NB4 (cell line): ENCODE measurements at regions not wholly inside any gene's neighbourhood (a gene's known extent, or its start where the extent isn't known, plus 50 kb on each side); places are given as distances from the start of the nearest gene placed in this dataset.

Source experiments
- DNase-seq: peaks from one replicate; pipeline ENCODE4 v3.0.0; 2010; ENCODE audit warnings: low read depth
- H3K4me3 ChIP-seq: one replicate; pipeline ENCODE4 v1.5.1; 2011; ENCODE audit warnings: mild to moderate bottlenecking, low read depth, low read length, moderate library complexity
- MYC ChIP-seq: IDR thresholded peaks from 2 replicates; pipeline ENCODE4 v1.6.1; 2011; ENCODE audit warnings: low read depth, low read length
- POLR2A ChIP-seq: IDR thresholded peaks from 2 replicates; pipeline ENCODE4 v1.6.1; 2011; ENCODE audit warnings: mild to moderate bottlenecking; ENCODE audit not compliant: insufficient read length; ENCODE audit errors: extremely low read depth
- TF ChIP-seq, protein P1 (sequence below): IDR thresholded peaks from one replicate; pipeline ENCODE4 v1.5.1; 2012; ENCODE audit warnings: low read depth, low read length
- TF ChIP-seq, protein P2 (sequence below): IDR thresholded peaks from 2 replicates; pipeline ENCODE4 v1.6.1; 2011; ENCODE audit warnings: low read depth, low read length

DNA sequence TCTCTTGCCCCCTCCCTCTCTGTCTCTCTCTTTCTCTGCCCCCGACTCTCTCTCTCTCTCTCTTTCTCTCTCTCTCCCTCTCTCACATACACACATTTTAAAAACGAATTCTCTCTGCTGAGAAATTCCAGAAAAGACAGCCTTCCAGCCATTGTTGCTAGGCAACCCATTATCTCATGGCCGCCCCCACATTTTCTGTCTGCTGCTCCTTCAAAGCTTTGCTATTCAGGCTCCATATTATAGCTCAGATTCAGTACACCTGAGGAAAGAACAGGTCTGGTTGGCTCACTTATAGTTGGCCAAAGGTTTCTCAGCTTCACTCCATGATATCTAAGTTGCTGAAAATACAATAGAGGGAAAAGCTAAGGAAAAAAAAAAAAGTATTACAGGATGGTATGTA is 174.4 kb upstream of the RADX start:
- TF ChIP-seq POLR2A (no peak), MYC (no peak)
- TF ChIP-seq, protein P1, sequence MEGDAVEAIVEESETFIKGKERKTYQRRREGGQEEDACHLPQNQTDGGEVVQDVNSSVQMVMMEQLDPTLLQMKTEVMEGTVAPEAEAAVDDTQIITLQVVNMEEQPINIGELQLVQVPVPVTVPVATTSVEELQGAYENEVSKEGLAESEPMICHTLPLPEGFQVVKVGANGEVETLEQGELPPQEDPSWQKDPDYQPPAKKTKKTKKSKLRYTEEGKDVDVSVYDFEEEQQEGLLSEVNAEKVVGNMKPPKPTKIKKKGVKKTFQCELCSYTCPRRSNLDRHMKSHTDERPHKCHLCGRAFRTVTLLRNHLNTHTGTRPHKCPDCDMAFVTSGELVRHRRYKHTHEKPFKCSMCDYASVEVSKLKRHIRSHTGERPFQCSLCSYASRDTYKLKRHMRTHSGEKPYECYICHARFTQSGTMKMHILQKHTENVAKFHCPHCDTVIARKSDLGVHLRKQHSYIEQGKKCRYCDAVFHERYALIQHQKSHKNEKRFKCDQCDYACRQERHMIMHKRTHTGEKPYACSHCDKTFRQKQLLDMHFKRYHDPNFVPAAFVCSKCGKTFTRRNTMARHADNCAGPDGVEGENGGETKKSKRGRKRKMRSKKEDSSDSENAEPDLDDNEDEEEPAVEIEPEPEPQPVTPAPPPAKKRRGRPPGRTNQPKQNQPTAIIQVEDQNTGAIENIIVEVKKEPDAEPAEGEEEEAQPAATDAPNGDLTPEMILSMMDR, result no peak
- TF ChIP-seq, protein P2, sequence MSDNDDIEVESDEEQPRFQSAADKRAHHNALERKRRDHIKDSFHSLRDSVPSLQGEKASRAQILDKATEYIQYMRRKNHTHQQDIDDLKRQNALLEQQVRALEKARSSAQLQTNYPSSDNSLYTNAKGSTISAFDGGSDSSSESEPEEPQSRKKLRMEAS, result no peak
- no peak overlapping the region for H3K4me3 ChIP-seq
- no peak for DNase-seq

DNA sequence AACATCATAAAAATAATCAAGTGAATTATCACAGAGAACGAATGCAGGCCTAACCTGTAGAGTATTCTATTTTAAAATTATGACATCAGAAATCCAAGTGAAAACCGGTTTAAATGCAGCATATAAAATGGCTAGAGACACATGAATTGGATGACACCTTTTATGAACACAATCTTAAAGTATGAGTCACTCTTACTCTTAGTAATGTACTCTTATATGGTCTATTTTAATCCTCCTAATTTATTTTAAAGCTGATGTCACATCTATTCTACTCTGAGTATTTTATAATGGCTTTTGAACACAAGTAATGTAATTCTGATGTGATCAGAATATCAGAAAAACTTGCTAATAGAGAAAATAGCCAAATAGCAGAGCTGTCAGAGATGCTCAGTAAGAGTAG is 161.4 kb upstream of the RADX start:
- no peak for DNase-seq
- TF ChIP-seq MYC (no peak), POLR2A (no peak)
- TF ChIP-seq, protein P1, result no peak
- TF ChIP-seq, protein P2, result no peak
- H3K4me3 ChIP-seq, result no peak overlapping the region

DNA sequence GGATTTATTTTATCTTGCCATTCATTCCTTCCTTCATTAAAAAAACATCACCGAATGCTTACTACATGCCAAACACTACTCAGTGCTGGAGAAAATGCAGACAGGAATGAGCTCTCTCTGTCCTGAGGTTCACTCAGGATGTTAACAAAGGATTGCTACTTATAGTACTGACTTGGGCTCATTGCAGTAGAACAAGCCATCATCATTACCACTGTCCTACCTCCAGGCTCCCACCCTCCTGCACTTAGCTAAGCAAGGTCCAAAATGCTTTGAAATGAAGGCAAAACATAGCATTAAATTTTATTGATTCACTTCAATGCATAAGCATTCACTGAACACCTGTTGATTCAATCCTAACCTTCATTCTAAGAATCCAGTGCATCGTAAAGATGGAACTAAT is 159.8 kb upstream of the RADX start:
- no peak for DNase-seq
- no peak overlapping the region for H3K4me3 ChIP-seq
- TF ChIP-seq POLR2A (no peak), MYC (no peak)
- TF ChIP-seq, protein P2, result no peak
- TF ChIP-seq, protein P1, result no peak

DNA sequence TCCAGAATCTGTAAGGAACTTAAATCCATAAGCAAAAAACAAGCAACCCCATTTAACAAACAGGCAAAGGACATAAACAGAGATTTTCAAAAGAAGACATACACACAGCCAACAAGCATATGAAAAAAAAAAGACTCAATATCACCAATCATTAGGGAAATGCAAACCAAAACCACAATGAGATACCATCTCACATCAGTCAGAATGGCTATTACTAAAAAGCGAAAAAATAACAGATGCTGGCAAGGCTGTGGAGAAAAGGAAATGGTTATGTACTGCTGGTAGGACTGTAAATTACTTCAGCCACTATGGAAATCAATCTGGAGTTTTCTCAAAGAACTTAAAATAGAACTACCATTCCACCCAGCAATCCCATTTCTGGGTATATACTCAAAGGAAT is 156.8 kb upstream of the RADX start:
- TF ChIP-seq POLR2A, result no peak
- TF ChIP-seq, protein P2, result no peak
- no peak for DNase-seq
- no peak overlapping the region for H3K4me3 ChIP-seq

DNA sequence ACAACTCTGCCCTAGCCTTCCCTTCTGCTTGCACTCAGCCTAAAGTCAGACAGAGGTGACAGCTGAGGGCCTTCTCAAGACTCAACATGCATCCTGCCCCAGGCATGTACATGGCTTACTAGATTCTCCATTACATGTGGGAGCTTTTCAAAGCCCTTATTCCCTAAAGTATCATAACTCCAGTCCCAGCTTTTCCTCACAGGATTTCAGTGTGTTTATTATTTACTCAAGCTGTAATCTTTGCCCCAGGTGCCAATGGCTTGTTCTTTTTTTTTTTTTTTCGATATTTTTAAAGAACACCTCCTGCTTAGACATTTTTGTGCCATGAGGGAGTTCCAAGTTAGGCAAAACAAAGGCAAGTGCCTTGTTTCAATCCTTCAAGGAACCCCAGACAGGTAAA is 154.0 kb upstream of the RADX start:
- no peak for DNase-seq
- no peak overlapping the region for H3K4me3 ChIP-seq
- TF ChIP-seq, protein P1, result no peak
- no peak for TF ChIP-seq POLR2A
- TF ChIP-seq MYC, result no peak
- TF ChIP-seq, protein P2, result no peak

DNA sequence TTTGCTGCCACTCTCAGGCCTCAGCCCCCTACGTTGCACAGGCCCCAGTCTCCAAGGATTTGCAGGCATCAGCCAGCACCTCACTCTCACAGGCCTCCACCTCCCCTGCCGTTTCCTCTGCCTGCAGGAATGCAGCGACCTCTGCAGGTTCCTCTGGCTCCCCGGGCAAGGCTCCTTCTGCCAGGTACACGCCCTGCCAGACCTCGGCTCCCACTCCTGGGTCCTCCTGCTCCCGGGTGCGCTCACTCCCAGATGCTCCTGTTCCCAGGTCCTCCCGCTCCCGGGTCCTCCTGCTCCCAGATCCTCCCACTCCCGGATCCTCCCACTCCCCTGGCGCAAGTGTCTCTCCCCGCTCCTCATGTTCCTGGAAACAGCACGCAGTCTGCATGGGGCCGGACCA is 144.4 kb upstream of the RADX start:
- DNase-seq, result no peak
- H3K4me3 ChIP-seq, result no peak overlapping the region
- TF ChIP-seq, protein P1, result no peak
- TF ChIP-seq POLR2A (no peak), MYC (no peak)
- TF ChIP-seq, protein P2, result no peak
